Keratinocyte (primary cell): ENCODE measurements at regions not wholly inside any gene's neighbourhood (a gene's known extent, or its start where the extent isn't known, plus 50 kb on each side); places are given as distances from the start of the nearest gene placed in this dataset.

Experiments
- DNase-seq: peaks from one replicate; pipeline ENCODE4 v3.0.0-alpha.2; 2011; ENCODE audit warnings: low read depth, missing footprints, low spot score
- FAIRE-seq: peaks from 2 replicates; lab custom pipeline; 2011; peaks lifted over from hg19 to GRCh38; lab: Jason Lieb, UNC
- H2AFZ ChIP-seq: 2 replicates; pipeline ENCODE4 v1.6.0; 2012; ENCODE audit warnings: low read length, control low read depth, inconsistent platforms; ENCODE audit not compliant: control insufficient read depth
- H3K27ac ChIP-seq: 2 replicates; pipeline ENCODE4 v1.5.1; 2011; ENCODE audit warnings: low read length; ENCODE audit not compliant: control insufficient read depth, insufficient read depth
- H3K27me3 ChIP-seq: 3 replicates; pipeline ENCODE4 v1.6.0; 2011; ENCODE audit warnings: low read length; ENCODE audit not compliant: control insufficient read depth, insufficient read depth; ENCODE audit errors: extremely low read depth
- H3K36me3 ChIP-seq, 2 experiments: 2 replicates in 1 of 2; 3 replicates in 1 of 2; pipeline ENCODE4 v1.5.1; 2011; ENCODE audit warnings: low read length in 2 of 2, mild to moderate bottlenecking in 1 of 2; ENCODE audit not compliant: control insufficient read depth in 2 of 2, insufficient read depth in 2 of 2; ENCODE audit errors: extremely low read depth in 1 of 2
- H3K4me1 ChIP-seq: 3 replicates; pipeline ENCODE4 v1.5.1; 2011; ENCODE audit warnings: low read length; ENCODE audit not compliant: control insufficient read depth, insufficient read depth; ENCODE audit errors: extremely low read depth
- H3K4me2 ChIP-seq: 3 replicates; pipeline ENCODE4 v1.6.0; 2011; ENCODE audit warnings: low read depth, low read length; ENCODE audit not compliant: control insufficient read depth, insufficient read depth; ENCODE audit errors: extremely low read depth
- H3K4me3 ChIP-seq, 3 experiments: fragments of 200-600 bp in 1 of 3; sonication (generic) in 1 of 3; 2 replicates in 2 of 3; 3 replicates in 1 of 3; pipeline ENCODE4 v1.5.1; 2011 to 2016; ENCODE audit warnings: low read length in 3 of 3, mild to moderate bottlenecking in 3 of 3, control low read depth in 2 of 3, inconsistent platforms in 1 of 3, low read depth in 1 of 3, mixed read lengths in 1 of 3, mixed run types in 1 of 3, moderate library complexity in 1 of 3; ENCODE audit not compliant: control insufficient read depth in 2 of 3, insufficient read depth in 2 of 3; ENCODE audit errors: extremely low read depth in 1 of 3
- H3K79me2 ChIP-seq: 2 replicates; pipeline ENCODE4 v1.6.0; 2012; ENCODE audit warnings: low read length; ENCODE audit not compliant: control insufficient read depth, insufficient read depth
- H3K9ac ChIP-seq: 3 replicates; pipeline ENCODE4 v1.6.0; 2011; ENCODE audit warnings: low read length; ENCODE audit not compliant: control insufficient read depth, insufficient read depth; ENCODE audit errors: extremely low read depth
- H3K9me1 ChIP-seq: 3 replicates; pipeline ENCODE4 v1.6.0; 2011; ENCODE audit warnings: low read length; ENCODE audit not compliant: control insufficient read depth, insufficient read depth; ENCODE audit errors: extremely low read depth
- H3K9me3 ChIP-seq: 2 replicates; pipeline ENCODE4 v1.5.1; 2012; ENCODE audit warnings: low read depth, low read length; ENCODE audit not compliant: control insufficient read depth
- H4K20me1 ChIP-seq: 3 replicates; pipeline ENCODE4 v1.6.0; 2011; ENCODE audit warnings: low read length; ENCODE audit not compliant: control insufficient read depth, insufficient read depth; ENCODE audit errors: extremely low read depth
- EZH2 ChIP-seq: IDR thresholded peaks from one replicate; pipeline ENCODE4 v1.6.1; 2012; ENCODE audit warnings: inconsistent platforms, mild to moderate bottlenecking, low read length, moderate library complexity
- dilution Hi-C: fragments of 300-500 bp; cut with MboI; formaldehyde crosslinking; loops from one replicate; pipeline ENCODE4 v1.7.0; 2020; ENCODE audit warnings: low sequenced_read_pairs; ENCODE audit not compliant: extremely low pct_ligation_motif_present
- TF ChIP-seq, protein P1 (sequence below), 3 experiments: IDR thresholded peaks in 1 of 3; conservative IDR thresholded peaks in 1 of 3; optimal IDR thresholded peaks in 1 of 3; 2 replicates in 2 of 3; 3 replicates in 1 of 3; pipeline versions ENCODE3 to v1.5.1; 2011; ENCODE audit warnings: low read length in 3 of 3, mild to moderate bottlenecking in 3 of 3, moderate library complexity in 2 of 3, control low read depth in 1 of 3, inconsistent platforms in 1 of 3; ENCODE audit not compliant: insufficient read depth in 2 of 3; ENCODE audit errors: extremely low read depth in 1 of 3

DNA sequence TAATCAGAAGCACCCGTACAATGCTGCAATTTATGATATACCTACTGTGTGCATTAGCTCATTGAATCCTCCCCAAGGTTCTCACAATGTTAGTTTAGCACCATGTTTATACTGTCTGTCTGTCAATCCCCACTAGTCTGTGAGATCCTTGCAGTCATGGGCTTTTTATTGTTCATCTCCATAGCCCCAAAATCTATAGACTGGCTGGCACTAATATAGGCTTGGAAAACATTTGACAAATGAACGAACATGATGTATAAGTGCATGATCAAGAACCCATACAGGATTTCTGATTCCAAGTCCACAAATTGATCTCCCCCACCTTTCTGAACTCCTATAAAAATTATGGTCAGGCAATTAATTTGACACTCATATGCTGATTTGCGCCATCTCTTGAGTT is 290.0 kb downstream of the OMA1 start:
- Histone ChIP-seq H3K9ac (no peak overlapping the region), H3K27ac (no peak overlapping the region), H4K20me1 (no peaks in the 10 kb centered on the region), H3K4me3 (no peak overlapping the region), H3K79me2 (no peaks in the 10 kb centered on the region), H3K27me3 (no peaks in the 10 kb centered on the region), H3K4me1 (no peaks in the 10 kb centered on the region), H2AFZ (no peak overlapping the region), H3K36me3 (no peaks in the 10 kb centered on the region), H3K4me2 (no peak overlapping the region), H3K9me1 (no peaks in the 10 kb centered on the region), H3K9me3 (no peaks in the 10 kb centered on the region)
- DNase-seq = no peak
- TF ChIP-seq, protein P1, sequence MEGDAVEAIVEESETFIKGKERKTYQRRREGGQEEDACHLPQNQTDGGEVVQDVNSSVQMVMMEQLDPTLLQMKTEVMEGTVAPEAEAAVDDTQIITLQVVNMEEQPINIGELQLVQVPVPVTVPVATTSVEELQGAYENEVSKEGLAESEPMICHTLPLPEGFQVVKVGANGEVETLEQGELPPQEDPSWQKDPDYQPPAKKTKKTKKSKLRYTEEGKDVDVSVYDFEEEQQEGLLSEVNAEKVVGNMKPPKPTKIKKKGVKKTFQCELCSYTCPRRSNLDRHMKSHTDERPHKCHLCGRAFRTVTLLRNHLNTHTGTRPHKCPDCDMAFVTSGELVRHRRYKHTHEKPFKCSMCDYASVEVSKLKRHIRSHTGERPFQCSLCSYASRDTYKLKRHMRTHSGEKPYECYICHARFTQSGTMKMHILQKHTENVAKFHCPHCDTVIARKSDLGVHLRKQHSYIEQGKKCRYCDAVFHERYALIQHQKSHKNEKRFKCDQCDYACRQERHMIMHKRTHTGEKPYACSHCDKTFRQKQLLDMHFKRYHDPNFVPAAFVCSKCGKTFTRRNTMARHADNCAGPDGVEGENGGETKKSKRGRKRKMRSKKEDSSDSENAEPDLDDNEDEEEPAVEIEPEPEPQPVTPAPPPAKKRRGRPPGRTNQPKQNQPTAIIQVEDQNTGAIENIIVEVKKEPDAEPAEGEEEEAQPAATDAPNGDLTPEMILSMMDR (optimal IDR thresholded peaks at IDR 0.05 in 1 of 3, IDR thresholded peaks at IDR 0.05 in 1 of 3, conservative IDR thresholded peaks at IDR 0.05 in 1 of 3; ENCODE audit: extremely low read depth in 1 of 3, insufficient read depth in 2 of 3, low read length in 3 of 3) = no peak
- no peak for TF ChIP-seq EZH2
- dilution Hi-C loops = no loop called here
- FAIRE-seq = no peak

DNA sequence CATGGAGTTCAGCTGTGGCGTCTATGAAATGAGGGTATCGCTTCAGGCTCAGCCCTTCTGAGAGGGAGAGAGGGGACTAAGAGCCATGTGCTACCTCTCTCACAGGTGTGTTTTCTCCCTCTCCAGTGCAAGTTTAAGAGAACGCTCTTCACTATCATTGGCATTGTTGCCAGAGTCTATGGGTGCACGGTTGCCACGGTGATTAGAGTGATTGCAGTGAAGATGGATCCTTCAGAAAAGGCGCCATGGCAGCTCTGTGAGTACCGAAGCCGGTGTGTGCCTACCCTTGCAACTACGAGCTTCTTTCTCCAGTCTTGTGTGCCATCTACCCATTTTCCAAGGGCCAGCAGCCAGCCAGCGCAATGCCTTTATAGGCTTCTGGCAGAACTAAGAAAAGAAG is 290.5 kb downstream of the OMA1 start:
- dilution Hi-C loops = no loop called here
- no peak overlapping the region for H2AFZ ChIP-seq
- H3K36me3 ChIP-seq = no peaks in the 10 kb centered on the region
- H3K9me3 ChIP-seq = no peaks in the 10 kb centered on the region
- H3K27me3 ChIP-seq = no peaks in the 10 kb centered on the region
- FAIRE-seq (no peak), DNase-seq (no peak)
- no peak overlapping the region for H3K9ac ChIP-seq
- H4K20me1 ChIP-seq = no peaks in the 10 kb centered on the region
- TF ChIP-seq, protein P1 (optimal IDR thresholded peaks at IDR 0.05 in 1 of 3, IDR thresholded peaks at IDR 0.05 in 1 of 3, conservative IDR thresholded peaks at IDR 0.05 in 1 of 3; ENCODE audit: extremely low read depth in 1 of 3, insufficient read depth in 2 of 3, low read length in 3 of 3) = no peak
- no peak for TF ChIP-seq EZH2
- no peak overlapping the region for H3K4me3 ChIP-seq
- H3K9me1 ChIP-seq = no peaks in the 10 kb centered on the region
- H3K27ac ChIP-seq = no peak overlapping the region
- H3K79me2 ChIP-seq = no peaks in the 10 kb centered on the region
- no peak overlapping the region for H3K4me2 ChIP-seq
- no peaks in the 10 kb centered on the region for H3K4me1 ChIP-seq
